ENCODE measurements at regions not wholly inside any gene's neighbourhood (a gene's known extent, or its start where the extent isn't known, plus 50 kb on each side); places are given as distances from the start of the nearest gene placed in this dataset.
A peak's percentile ranks its signal among the peaks of the same experiment; 100 is the strongest.

GRCh38 chr12:125372085-125372484 is 306.9 kb downstream of the AACS start:
- DNase-seq: no peak

GRCh38 chr12:125373375-125373774 is 308.1 kb downstream of the AACS start:
- no peak for DNase-seq

GRCh38 chr12:125376422-125376821 is 311.2 kb downstream of the AACS start:
- DNase-seq: no peak

- DNase-seq: no peak
These were observed 311.9 kb downstream of the AACS start for GRCh38 chr12:125377093-125377492.

- peak; percentile 11 for DNase-seq
These were observed 316.1 kb downstream of the AACS start for GRCh38 chr12:125381373-125381772.

GRCh38 chr12:125382926-125383325 is 317.7 kb downstream of the AACS start:
- DNase-seq: no peak

- DNase-seq: no peak
These were observed 321.4 kb downstream of the AACS start for GRCh38 chr12:125386652-125387051.

- no peak for DNase-seq
These were observed 322.0 kb downstream of the AACS start for GRCh38 chr12:125387206-125387605.

- DNase-seq: no peak
These were observed 323.9 kb downstream of the AACS start for GRCh38 chr12:125389061-125389697.

- DNase-seq: no peak
These were observed 328.3 kb downstream of the AACS start for GRCh38 chr12:125393569-125393968.

- DNase-seq: no peak
These were observed 330.5 kb downstream of the AACS start for GRCh38 chr12:125395583-125396215.

- no peak for DNase-seq
These were observed 334.3 kb downstream of the AACS start for GRCh38 chr12:125399489-125399888.

GRCh38 chr12:125402874-125403789 is 337.9 kb downstream of the AACS start:
- peak; percentile 33 for DNase-seq

- DNase-seq: no peak
These were observed 338.6 kb downstream of the AACS start for GRCh38 chr12:125403843-125404242.

- DNase-seq: no peak
These were observed 340.9 kb downstream of the AACS start for GRCh38 chr12:125406131-125406530.

GRCh38 chr12:125408718-125409117 is 343.5 kb downstream of the AACS start:
- no peak for DNase-seq

GRCh38 chr12:125412506-125412905 is 347.3 kb downstream of the AACS start:
- no peak for DNase-seq

GRCh38 chr12:125417446-125417845 is 352.2 kb downstream of the AACS start:
- DNase-seq: no peak

- DNase-seq: no peak
These were observed 353.8 kb downstream of the AACS start for GRCh38 chr12:125418902-125419564.

GRCh38 chr12:125424909-125425308 is 359.7 kb downstream of the AACS start:
- DNase-seq: no peak

- no peak for DNase-seq
These were observed 366.3 kb downstream of the AACS start for GRCh38 chr12:125431516-125431915.

GRCh38 chr12:125434131-125434530 is 368.9 kb downstream of the AACS start:
- DNase-seq: no peak
